ENCODE measurements at regions not wholly inside any gene's neighbourhood (a gene's known extent, or its start where the extent isn't known, plus 50 kb on each side); places are given as distances from the start of the nearest gene placed in this dataset.

- WGBS (ENCODE audit: insufficient coverage, low coverage, low lambda C conversion rate, missing lambda C conversion rate) = 20% methylated on average over 1 of the region's 1 CpG
- no peaks in the 10 kb centered on the region for H3K36me3 ChIP-seq
- H3K27me3 ChIP-seq = no peaks in the 10 kb centered on the region
- H3K9me3 ChIP-seq = no peaks in the 10 kb centered on the region
- H3K4me1 ChIP-seq = no peaks in the 10 kb centered on the region
- DNase-seq (no peak), ATAC-seq (no peak)
- H3K27ac ChIP-seq = no peak overlapping the region
- intact Hi-C loops (cut with DNase I) = no loop called here
- no peak for TF ChIP-seq POLR2A (IDR thresholded peaks at IDR 0.05)
- no peak for TF ChIP-seq CTCF (IDR thresholded peaks at IDR 0.05)
- no peak overlapping the region for H3K4me3 ChIP-seq
Observed at GRCh38 chr13:104408733-104409132, 1342.5 kb upstream of the SLC10A2 start.

- TF ChIP-seq POLR2A (IDR thresholded peaks at IDR 0.05) (no peak), CTCF (IDR thresholded peaks at IDR 0.05) (no peak)
- Histone ChIP-seq H3K36me3 (no peaks in the 10 kb centered on the region), H3K9me3 (no peaks in the 10 kb centered on the region), H3K4me1 (no peaks in the 10 kb centered on the region), H3K27me3 (no peaks in the 10 kb centered on the region), H3K27ac (no peak overlapping the region), H3K4me3 (no peak overlapping the region)
- DNase-seq (no peak), ATAC-seq (no peak)
- WGBS (ENCODE audit: insufficient coverage, low coverage, low lambda C conversion rate, missing lambda C conversion rate) = 23% methylated on average over 2 of the region's 2 CpGs
- intact Hi-C loops (cut with DNase I) = no loop called here
Observed at GRCh38 chr13:104404325-104404724, 1338.1 kb upstream of the SLC10A2 start.

- ATAC-seq (no peak), DNase-seq (no peak)
- no peaks in the 10 kb centered on the region for H3K36me3 ChIP-seq
- H3K4me3 ChIP-seq = no peak overlapping the region
- no peaks in the 10 kb centered on the region for H3K4me1 ChIP-seq
- 29% methylated on average over 2 of the region's 2 CpGs for WGBS (ENCODE audit: insufficient coverage, low coverage, low lambda C conversion rate, missing lambda C conversion rate)
- intact Hi-C loops (cut with DNase I) = no loop called here
- TF ChIP-seq CTCF (IDR thresholded peaks at IDR 0.05) = no peak
- no peaks in the 10 kb centered on the region for H3K9me3 ChIP-seq
- no peaks in the 10 kb centered on the region for H3K27me3 ChIP-seq
- no peak overlapping the region for H3K27ac ChIP-seq
Observed at GRCh38 chr13:104389691-104390090, 1323.5 kb upstream of the SLC10A2 start.

- Histone ChIP-seq H3K36me3 (no peaks in the 10 kb centered on the region), H3K4me1 (no peaks in the 10 kb centered on the region), H3K9me3 (no peaks in the 10 kb centered on the region), H3K27me3 (no peaks in the 10 kb centered on the region), H3K27ac (no peak overlapping the region), H3K4me3 (no peak overlapping the region)
- ATAC-seq = no peak
- intact Hi-C loops (cut with DNase I) = no loop called here
- TF ChIP-seq CTCF (IDR thresholded peaks at IDR 0.05) = no peak
- no peak for TF ChIP-seq POLR2A (IDR thresholded peaks at IDR 0.05)
- no peak for DNase-seq
- WGBS (ENCODE audit: insufficient coverage, low coverage, low lambda C conversion rate, missing lambda C conversion rate) = 46% methylated on average over 3 of the region's 3 CpGs
Observed at GRCh38 chr13:104387510-104387909, 1321.3 kb upstream of the SLC10A2 start.

GRCh38 chr13:104385404-104385803 is 1319.2 kb upstream of the SLC10A2 start:
- intact Hi-C loops (cut with DNase I) = no loop called here
- TF ChIP-seq CTCF (IDR thresholded peaks at IDR 0.05) (no peak), POLR2A (IDR thresholded peaks at IDR 0.05) (no peak)
- DNase-seq = no peak
- ATAC-seq = no peak
- Histone ChIP-seq H3K36me3 (no peaks in the 10 kb centered on the region), H3K4me3 (no peak overlapping the region), H3K9me3 (no peaks in the 10 kb centered on the region), H3K4me1 (no peaks in the 10 kb centered on the region), H3K27ac (no peak overlapping the region), H3K27me3 (no peaks in the 10 kb centered on the region)
- 64% methylated on average over 2 of the region's 2 CpGs for WGBS (ENCODE audit: insufficient coverage, low coverage, low lambda C conversion rate, missing lambda C conversion rate)

Measured in right lobe of liver (tissue), 6 donors.